GM19397 (cell line): ENCODE measurements at regions not wholly inside any gene's neighbourhood (a gene's known extent, or its start where the extent isn't known, plus 50 kb on each side); places are given as distances from the start of the nearest gene placed in this dataset.
"Not testable (repeated sequence)": the region's sequence is repeated elsewhere in the genome, so short reads cannot be mapped to it uniquely, and the experiment has no call there.

Source experiments
- ATAC-seq: cut with Tn5 transposase; IDR thresholded peaks from one replicate; pipeline ENCODE4 v1.9.1; 2021; ENCODE audit warnings: mild to moderate bottlenecking, moderate library complexity; ENCODE audit not compliant: unreplicated experiment

- no peak for ATAC-seq
Observed at GRCh38 chr11:112612250-112612849, 348.9 kb upstream of the NCAM1 start.

DNA sequence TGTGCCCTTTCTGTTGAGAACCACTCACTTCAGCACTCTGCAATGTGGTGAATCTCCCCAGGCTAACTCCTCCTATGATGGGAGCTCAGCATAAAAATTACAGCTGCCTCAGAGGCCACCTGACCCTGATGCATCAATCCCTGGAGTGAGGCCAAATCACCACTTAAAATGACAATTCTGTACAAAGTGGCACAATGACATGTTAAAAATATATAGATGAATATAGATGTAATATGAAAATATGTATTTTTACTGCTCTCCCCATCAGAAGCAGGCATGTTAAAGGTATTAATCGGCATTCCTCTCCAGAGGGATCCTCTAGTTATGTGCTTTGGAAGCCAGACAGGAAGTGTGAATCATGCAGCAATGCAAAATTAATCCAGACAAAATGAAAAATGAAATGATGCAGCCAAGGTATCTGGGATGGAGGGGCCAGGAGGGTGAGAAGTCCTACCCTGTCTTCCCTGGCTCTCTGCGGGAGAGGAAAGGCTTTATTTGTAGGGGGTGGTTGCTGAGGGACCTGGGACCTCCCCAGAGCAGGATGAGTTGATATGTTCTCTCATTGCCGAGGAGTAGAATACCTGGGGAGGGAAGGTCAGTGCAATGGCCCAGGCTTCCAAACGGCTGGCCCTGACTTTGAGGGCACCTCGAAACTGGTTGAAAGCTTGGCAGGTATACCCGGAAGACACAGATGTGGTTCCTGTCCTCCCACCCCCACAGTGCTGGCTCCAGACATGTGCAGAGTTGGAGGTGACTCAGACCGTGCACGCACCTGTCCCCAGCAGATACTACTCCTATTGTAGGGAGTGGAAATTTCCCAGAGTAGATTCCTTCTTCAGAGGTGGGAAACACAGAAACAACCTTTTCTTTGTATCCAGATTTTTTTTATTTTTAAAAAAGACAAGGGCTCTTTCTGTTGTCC lies 347.9 kb upstream of the NCAM1 start:
- ATAC-seq, result no peak

DNA sequence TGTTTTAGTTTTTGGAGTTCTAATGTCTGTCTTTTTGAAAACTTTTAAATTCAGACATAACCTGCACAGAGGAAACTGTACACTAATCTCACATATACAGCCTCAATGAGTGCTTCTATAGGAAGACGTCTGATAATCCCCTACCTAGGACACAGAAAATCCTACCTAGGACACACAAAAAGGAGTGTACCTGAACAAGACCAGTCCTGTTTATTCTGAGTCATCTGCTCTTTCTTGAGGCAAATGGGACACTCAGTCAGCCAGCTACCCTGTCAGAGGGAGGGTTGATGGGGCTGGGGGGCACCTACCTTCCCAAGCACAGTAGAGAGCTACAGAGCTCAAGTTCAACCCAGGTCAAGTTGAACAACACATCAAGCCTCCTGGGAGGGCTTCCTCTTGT lies 346.6 kb upstream of the NCAM1 start:
- ATAC-seq, result no peak

DNA sequence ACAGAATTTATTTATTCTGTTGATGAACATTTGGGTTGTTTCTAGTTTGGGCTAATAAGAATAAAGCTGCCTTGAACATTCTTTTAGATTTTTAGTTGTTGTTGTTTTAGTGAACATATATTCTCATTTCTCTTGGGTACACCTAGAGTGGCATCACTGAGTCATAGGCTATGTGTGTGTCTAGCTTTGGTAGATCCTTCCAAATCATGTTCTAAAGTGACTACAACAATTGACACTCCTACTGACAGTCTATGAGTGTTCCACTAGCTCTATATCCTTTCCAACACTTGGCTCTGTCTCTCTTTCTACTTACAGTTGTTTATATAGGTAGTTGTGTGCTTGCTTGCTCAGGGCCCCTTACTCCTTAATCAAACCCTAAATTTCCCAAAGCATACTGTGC lies 346.0 kb upstream of the NCAM1 start:
- no peak for ATAC-seq

GRCh38 chr11:112615891-112616290 lies 345.3 kb upstream of the NCAM1 start:
- ATAC-seq, result no peak

DNA sequence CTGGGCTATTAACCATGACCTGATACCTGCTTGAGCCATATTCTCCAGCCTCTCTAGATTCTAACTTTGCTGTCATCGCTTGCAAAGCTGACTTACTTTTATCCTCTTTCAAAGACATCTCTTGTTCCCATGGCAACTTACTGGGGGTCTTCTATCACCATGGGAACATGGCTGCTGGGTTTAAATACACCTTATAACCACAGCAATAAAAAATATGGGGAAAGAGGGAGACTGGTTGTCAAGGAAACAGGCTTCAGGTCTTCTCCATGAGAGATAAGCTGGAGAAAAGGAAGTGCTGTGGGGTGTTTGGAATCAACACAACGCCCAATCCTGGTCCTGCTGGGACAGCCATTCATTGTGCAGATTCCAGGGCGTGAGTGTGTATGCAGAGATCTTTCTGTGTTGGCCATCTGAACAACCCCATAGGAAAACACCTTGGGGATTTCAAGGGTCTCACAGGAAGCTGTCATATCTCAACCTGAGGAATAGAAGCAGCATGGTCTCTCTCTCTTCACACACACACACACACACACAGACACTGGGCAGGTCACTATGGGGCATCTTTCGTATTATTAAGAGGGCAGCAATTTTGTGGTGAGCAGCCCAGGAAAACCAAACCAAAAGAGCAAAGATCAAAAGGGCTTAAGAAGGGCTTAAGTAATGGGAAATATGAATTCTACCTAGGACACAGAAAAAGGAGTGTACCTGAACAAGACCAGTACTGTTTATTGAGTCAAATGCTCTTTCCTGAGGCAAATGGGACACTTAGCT lies 344.7 kb upstream of the NCAM1 start:
- ATAC-seq, result no peak

DNA sequence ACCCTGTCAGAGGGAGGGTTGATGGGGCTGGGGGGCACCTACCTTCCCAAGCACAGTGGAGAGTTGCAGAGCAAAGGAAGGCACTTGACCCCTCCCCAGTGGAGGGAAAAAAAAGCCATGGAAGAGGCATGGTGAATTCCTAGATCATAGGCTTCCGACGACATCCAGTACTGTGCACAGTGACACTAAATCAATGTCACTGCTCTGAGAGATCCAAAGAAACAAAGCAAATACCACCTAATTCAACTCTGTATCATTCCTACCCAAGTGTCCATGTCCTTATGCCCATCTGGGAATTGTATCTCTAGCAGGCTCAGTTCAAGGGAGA lies 344.2 kb upstream of the NCAM1 start:
- no peak for ATAC-seq

DNA sequence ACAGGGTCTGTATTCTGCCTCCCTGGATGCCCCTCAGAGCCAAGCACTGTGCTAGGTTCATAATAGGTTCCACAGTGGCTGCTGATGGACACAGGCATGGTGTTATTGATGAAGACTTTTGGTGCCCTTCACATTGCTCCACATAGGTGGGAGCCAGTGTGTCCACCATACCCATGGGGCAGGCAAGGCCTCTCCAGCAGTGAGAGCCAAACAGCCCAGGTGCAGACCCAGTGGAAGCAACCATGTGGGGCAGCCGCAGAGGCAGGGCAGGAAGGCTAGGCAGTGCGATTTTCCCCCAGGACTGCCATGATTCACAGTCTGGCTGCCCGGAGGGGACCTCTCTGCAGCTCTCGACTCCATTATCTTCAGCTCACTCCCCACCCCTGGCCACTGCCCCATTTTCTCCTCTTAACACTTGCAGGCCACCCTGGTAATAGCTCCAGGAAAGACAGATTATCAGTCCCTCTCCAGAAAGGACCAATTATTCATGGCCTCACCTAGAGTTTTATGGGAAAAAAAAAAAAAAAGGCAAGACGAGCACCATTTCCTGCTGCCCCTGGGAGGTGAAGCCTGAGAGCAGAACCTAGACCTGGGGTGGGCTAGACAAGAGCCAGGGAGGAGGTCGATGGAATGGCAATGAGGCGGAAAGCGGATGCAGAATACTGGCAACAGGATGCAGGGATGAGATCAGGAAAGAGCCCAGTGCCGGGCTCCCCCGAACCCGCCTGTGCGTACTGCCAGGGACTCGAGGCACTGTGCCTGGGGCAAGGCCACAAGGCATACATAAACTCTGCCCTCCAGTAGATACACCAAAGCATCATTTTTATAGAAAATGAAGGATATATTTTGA lies 343.0 kb upstream of the NCAM1 start:
- no peak for ATAC-seq

DNA sequence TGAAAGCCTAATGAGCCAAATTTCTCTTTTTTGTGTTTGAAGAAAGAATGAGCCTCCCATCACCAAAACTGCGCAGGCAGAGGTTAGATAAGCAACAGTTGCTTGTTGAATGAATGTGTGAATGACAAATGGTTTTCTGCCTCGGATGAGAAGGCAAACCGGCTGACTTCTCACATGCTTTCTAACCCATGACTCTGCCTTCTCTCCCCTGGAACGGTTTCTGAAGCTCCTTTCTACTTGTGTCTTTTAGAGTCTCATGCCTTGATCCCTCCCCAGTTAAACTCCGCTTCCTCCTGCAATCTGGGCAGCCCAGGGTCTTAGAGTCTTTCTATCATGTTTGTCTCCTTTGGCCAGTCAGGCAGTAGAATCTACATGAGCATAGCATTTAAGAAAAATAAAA lies 342.1 kb upstream of the NCAM1 start:
- no peak for ATAC-seq

DNA sequence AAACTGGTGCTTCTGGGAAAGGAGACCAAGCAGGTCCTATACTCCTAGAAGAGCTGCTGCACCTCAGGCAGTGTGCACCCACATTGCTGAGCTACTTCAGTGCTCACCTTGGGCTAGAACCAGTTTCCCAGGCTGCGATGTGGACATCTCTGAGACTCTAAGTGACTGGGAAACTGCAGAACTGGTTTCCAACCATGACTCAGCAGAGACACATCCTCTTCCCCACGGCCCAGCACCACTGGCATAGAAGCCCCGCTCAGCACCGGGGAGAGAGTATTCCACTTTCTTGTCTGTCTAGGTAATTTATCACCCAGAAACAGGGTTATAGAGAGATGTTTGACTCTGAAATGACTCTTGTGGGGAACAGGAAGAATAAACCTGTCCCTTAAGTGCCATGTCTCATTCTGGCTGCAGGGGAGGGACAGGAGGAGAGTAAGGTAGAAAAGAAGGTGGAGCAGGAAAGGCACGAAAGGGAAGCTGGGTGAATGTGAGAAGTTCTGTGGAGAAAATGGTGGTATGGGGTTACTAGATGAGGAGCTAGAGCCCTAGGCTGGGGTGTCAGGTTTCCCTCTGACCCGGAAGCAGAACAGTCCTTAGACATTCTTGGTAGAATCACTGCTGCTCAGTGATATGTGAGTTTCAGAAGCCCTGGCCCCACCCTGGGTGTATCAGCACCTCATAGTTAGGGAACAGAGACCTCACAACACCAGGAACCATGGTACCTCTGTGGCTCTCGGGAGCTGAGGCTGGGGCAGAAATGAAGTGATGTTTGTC lies 340.4 kb upstream of the NCAM1 start:
- ATAC-seq, result no peak

DNA sequence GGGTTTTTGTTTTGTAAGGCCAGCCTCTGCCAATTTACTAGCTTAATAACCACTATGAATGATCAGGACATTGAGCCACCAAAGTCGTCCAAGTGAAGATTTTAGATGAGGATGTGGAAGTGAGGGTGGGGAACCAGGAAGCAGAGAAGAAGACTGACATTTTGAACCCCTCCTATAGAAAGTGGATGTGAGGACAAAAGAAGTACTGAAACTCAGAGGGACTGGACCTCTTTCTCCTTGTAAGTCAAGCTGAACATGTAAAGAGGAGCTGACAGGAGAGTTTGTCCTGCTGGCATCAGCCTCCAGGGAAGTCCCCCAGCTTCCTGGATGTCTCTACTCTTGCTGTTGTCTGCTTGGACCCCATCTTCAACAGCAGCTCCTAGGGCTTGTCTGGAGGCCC lies 338.2 kb upstream of the NCAM1 start:
- ATAC-seq, result no peak

DNA sequence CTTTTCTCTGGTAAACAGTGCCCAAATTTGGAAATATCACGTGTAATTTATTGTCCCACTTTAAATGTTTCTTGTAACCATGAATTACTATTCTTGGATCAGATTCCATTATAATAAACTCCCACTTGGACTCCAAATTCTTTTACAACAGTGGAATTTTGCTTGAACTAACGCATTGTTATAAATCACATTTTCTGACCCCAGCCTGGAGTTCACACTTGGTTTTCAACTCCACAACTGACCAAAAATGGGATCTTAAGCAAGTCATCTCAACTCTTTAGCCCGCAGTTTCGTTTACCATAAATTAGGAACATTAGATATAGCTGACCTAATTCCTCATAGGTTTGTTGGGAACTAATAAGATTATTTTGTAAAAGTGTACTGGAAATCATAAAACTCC lies 336.8 kb upstream of the NCAM1 start:
- ATAC-seq, result no peak

GRCh38 chr11:112624971-112625370 lies 336.2 kb upstream of the NCAM1 start:
- not testable (repeated sequence) for ATAC-seq

DNA sequence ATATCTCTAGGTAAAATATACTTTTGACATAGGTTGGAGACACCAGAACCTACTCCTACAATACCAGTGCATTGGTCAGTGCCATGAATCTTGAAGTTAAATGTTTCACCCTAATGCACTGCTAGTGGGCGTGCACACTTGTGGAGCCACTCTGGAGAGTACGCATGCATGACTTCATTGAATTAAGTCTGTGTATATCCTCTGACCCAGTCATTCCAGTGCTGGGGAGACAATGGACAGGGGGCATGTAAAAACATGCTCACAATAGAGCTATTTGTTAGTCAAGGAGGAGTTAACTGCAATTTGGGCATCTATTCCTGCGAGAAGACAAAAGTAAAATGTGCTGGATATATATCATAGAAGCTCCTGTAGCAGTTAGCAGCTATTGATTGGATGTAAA lies 335.4 kb upstream of the NCAM1 start:
- ATAC-seq, result no peak

DNA sequence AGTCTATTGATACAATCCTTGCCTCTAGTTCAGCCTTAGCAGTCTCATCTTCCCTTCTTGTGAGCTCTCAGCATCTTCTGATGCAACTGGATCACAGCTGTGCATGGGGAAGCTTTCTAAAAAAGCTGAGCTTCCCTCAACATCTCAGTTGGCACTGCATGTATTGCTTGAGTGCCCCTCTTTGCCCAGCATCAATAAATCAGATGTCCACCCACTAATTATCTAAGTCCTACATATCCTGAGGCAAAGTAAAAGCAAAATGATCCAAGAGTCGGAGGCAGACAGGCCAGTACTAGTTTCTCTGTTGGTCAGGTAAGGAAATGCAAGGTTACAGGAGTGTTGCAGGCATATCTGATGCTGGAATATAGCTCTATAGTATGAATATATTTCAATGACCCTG lies 334.5 kb upstream of the NCAM1 start:
- ATAC-seq, result no peak

DNA sequence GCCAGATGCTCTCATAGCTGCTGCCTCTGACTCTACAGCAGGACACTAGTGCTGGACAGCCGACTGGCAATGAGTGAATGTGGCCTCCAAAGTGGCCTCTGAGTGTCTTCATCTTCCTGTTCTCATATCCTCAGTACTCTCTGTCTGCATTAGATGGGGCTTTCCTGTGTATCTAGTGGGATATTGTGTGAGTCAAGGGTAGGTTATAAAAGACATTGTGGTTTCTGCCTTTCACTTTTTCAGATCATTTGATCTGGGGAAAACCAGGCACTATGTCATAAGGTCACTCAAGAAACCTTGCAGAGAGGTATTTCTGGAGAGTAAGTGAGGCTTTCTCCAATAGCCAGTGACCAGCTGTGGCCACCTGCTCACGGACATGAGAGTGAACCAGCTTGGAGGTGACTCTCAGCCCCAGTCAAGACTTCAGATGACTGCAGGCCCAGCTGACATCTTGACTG lies 333.6 kb upstream of the NCAM1 start:
- ATAC-seq, result peak; percentile 67

- ATAC-seq, result no peak
Observed at GRCh38 chr11:112628676-112629075, 332.5 kb upstream of the NCAM1 start.

- ATAC-seq, result no peak
Observed at GRCh38 chr11:112630496-112630895, 330.7 kb upstream of the NCAM1 start.

DNA sequence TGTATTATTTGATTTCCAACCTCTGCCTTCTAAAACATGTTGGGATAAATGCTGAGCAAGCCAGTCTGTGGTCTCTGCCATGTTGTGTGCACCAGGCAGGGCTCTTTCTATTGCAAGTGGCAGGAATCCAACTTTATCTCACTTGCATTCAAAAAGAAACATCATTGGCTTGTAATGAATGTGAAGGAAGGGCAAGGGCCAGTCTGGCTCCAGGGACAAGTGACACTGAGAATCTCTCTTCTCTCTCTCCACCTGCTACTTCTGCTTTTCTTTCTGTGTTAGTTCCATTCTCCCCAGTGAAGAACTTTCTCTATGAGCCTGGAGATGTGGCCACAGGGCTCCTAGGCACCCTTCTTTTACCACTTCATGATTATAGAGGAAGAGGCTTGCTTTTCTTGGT lies 329.9 kb upstream of the NCAM1 start:
- no peak for ATAC-seq

DNA sequence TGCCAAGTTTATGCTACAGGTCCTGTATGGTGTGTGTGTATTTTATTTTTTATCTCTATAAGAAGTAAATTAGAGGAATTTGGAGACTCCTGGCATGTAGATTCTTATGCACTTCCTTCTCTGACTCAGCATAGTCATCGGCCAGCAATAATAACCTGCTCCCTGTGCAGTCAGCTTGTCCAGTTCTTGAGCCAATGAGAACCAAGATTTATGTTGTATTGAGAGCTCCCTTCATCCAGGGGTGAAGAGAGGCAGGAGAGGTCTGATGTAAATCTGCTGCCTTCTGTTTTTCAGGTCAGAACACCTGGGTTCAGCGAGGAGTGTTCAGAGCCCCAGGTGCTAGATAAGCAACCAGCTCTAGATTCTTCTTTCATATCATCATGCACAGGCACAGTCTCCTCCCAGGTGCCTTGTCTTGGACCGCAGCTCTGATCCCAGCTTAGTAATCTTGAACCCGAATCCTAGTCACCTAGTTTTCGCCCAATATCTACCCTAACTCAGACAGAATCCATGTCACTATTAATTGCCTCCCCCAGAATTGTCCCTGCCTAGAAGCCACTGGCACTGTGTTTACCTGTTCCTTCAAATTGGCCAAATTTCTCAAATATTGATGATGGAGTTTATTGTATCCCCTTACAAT lies 328.2 kb upstream of the NCAM1 start:
- ATAC-seq, result no peak
